HG03280 (cell line): ENCODE measurements at regions not wholly inside any gene's neighbourhood (a gene's known extent, or its start where the extent isn't known, plus 50 kb on each side); places are given as distances from the start of the nearest gene placed in this dataset.
"Not testable (repeated sequence)": the region's sequence is repeated elsewhere in the genome, so short reads cannot be mapped to it uniquely, and the experiment has no call there.

ENCODE experiments used
- ATAC-seq: cut with Tn5 transposase; IDR thresholded peaks from one replicate; pipeline ENCODE4 v1.9.1; 2021; ENCODE audit warnings: mild to moderate bottlenecking, moderate library complexity; ENCODE audit not compliant: unreplicated experiment

GRCh38 chr17:56000411-56000810 is 152.9 kb upstream of the ANKFN1 start:
- no peak for ATAC-seq

- ATAC-seq, result not testable (repeated sequence)
Observed at GRCh38 chr17:56002656-56003055, 150.6 kb upstream of the ANKFN1 start.

DNA sequence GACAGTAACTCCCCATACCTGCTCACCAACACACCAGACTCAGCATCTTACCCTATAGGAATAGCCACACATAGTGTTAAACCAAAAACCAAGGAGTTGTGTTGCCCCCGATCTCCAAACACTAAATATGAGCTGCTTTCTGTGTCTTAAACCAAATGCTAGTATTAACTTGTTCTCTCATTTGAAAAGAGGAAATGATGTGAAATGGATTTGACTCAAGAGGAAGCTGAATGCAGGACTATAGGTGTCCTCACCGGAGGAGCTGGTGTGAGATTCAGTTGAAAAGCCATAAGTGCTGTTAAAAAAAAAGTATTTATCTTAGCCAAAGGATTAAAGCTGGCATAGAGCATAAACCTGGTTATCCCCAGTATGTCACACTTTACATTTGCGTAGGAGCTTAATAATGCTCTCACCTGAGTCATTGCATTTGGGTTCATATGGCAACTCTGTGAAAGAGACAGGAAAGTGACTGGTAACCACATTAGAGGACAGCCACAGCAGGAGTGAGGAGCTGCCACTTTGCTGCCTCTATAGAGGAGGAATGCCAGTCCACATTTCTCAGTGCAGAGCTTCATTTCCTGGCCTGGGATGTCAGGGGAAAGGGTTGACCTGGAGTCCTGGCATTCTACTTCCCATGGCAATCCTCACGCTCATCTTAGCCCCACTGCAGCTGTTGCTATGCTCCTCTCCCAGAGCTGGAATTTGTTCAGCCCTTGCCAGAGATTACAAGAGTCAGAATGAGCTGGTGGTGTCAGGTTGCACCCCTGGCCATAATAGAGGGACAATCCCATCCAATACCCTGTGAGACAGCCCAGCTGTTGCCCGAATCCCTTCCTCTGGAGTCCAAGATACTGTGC is 143.3 kb upstream of the ANKFN1 start:
- ATAC-seq, result no peak

GRCh38 chr17:56011406-56012131 is 141.7 kb upstream of the ANKFN1 start:
- no peak for ATAC-seq

GRCh38 chr17:56018211-56018610 is 135.1 kb upstream of the ANKFN1 start:
- no peak for ATAC-seq

DNA sequence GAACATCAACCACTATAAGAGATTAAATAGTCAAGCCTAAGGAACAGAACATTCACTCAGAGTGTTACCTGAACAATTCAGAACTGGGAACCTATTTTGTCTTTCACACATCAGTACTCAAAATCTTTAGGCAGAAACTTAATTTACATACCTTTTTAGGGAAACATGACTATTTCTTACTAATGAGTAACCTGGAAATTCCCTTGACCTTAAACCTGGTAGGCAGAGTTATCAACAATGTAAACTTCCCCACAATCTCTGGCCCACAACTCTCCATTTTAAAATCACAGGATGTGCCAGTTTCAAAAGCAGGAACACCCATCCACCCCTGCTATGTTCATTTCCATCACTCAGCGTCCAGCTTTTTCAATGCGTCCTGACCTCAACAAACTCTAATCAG is 132.9 kb upstream of the ANKFN1 start:
- ATAC-seq, result no peak

DNA sequence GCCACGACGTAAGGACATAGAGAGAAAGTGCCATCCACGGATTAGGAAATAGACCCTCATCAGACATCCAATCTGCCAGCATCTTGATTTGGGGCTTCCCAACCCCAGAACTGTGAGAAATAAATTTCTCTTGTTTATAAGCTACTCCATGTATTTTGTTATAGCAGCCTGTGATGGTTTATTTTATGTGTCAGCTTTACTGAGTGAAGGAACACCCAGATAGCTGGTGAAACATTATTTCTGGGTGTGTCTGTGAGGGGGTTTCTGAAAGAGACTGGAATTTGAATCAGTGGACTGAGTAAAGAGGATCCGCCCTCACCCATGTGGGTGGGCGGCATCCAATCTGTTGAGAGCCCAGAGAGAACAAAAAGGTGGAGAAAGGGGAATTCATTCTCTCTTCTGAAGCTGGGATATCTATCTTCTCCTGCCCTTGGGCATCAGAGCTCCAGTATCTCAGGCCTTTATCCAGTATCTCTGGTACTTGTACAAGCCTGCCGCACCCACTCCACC is 131.5 kb upstream of the ANKFN1 start:
- ATAC-seq, result no peak

DNA sequence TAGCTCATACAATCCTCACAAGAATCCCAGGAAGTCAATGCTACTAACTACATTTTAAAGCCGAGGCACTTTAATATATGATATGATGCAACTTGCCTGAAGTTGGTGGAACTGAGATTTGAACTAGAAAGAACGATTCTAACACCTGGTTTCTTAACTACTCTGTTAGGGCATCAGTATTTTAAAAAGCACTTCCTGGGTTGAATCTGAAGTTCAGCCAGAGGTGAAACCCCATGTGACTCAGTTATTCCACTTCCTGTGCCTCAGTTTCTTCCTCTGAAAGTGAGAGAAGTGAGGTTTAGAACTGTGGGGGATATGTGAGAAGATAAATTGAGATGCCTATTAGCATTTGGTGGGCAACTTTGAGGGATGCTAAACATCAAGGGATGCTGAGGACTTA is 129.4 kb upstream of the ANKFN1 start:
- no peak for ATAC-seq

DNA sequence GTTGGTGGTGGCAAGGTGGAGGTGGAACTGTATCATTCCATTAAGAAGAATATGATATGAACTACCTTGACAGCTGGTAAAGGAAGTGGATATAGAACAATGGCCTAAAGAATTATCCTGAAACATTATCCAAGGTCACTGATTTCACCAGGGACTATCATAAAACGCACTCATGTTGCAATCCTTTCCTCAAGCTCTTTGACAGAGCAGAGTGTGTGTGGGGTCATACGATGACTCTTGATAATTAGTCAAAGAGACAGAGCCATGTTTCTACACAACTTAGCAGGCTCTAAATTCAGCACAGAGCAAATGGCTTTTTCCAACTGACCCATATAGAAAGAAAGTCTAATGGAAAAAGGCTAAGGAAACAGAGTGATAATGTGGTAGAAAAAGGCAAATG is 126.4 kb upstream of the ANKFN1 start:
- ATAC-seq, result no peak

- ATAC-seq, result no peak
Observed at GRCh38 chr17:56028837-56029236, 124.4 kb upstream of the ANKFN1 start.

DNA sequence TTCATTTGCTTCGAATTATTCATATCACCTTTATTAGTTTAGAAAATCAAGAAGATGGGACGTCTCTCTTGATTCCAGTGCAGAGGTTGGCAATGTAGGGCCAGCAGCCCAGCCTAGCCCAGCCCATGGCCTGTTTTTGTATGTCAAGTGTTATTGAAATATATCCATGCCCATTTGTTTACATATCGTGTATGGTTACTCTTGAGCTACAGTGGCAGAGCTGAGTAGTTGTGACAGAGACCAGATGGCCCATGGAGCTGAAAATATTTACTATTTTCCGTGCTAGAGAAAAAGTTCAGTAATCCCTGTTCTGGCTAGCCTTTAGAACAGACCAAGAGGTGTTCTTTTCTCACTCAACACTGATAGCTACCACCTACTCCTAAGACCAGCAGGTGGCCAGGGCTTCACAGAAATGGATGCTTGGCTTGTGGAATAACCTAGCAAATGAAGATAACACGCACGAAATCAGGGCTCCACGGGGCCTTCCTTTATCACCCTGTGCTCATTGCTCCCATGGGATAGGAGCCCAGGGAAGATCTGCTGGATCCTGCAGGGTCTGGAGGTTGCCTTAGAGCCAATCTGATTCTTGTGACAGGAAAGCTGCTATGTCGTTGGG is 123.2 kb upstream of the ANKFN1 start:
- no peak for ATAC-seq

- no peak for ATAC-seq
Observed at GRCh38 chr17:56031636-56032035, 121.6 kb upstream of the ANKFN1 start.

DNA sequence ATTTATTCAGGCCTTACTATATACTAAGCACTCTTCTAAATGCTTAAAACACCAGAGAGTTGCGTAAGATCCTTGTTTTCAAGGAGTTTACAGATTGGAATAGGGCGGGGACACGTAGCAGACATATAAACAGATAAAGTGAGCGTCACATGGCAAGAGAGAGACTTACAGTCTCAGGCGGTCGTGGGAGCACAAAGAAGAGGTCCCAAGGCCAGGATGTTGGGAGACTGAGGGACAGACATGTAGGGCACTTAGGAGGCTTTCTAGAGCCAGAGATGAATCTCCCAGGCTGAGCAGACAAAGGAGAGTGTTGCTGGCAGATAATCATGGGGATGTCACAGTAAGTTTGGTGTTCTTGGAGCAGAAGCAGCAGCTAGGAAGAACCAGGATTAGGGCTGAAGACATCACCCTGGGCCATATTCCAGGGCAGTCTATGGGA is 119.1 kb upstream of the ANKFN1 start:
- no peak for ATAC-seq

DNA sequence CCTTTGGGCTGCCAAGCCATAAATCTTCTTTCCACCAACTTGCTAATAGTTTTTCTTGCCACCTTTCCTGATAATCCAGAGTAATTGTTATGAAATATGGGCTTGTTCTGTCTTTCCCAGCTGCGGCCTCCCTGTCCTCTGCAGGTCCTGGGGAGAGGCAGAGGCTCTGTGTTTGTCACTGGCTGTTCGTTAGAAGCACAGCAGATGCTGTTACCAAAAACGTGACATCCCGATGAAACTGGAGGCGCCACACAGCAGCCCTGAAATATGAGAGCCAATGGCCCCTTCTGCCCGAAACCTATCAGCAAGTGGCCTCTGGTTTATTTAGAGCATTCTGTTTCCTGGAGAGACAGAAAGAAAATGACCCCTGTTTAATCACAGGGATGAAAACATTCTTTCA is 115.1 kb upstream of the ANKFN1 start:
- ATAC-seq, result no peak

GRCh38 chr17:56045872-56046271 is 107.4 kb upstream of the ANKFN1 start:
- no peak for ATAC-seq

DNA sequence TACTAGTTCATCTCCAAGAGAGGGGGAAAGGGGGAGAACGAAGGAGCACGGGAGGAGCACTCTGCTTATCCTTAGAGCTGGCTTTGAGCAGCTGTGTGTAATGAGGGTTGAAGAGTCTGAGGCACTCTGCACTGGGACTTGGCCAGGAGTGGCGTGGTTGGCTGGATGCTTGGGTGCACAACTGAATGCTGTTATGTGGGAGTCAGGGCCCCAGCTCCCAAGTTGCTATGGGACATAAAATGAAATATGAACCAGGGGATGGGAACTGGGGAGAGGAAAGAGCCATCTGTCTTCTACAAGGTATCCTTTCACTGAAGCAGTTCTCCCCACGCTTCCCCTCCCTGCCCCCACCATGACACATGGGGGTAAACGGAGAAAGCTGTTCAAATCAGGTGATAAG is 105.9 kb upstream of the ANKFN1 start:
- no peak for ATAC-seq

- ATAC-seq, result no peak
Observed at GRCh38 chr17:56057869-56058268, 95.4 kb upstream of the ANKFN1 start.

DNA sequence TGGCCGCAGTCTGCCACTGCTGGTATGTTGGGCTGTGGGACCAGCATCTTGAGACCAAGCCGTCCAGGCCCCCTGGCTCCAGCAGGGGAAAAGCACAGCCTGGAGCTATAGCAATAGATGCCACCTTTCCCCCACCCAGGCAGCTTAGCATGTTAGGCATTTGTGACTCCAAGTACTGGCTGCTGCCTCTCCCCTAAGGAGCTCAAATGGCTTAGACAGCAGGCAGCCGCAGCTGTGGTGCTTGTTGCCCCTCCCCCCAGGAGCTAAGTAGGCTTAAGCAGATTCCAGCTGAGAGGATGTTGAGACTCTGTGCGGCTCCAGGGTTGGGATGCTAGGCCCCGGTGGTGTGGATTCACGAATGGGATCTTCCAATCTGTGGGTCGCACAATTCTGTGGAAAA is 88.8 kb upstream of the ANKFN1 start:
- ATAC-seq, result no peak

- no peak for ATAC-seq
Observed at GRCh38 chr17:56074361-56074890, 78.8 kb upstream of the ANKFN1 start.

DNA sequence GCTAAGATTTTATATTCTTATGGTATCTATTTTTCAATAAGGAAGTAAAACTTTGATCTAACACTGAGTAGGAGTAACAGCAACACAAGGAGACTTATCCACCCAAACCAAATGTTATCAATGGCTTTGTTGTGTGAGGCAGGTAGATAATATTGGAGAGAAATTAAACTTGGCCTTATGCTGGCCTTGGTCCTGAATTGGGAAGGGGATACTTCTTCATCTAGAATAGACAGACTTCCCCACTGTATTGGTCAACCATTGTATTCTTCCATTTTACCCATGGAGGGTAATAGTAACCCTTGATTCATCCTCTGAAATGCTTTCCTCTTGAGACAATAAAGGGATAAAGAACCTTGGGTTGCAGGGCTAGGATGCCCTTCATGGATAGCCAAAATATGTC is 76.3 kb upstream of the ANKFN1 start:
- ATAC-seq, result no peak

GRCh38 chr17:56083475-56083874 is 69.8 kb upstream of the ANKFN1 start:
- ATAC-seq, result no peak
